Body of pancreas (tissue), 4 donors: ENCODE measurements at regions not wholly inside any gene's neighbourhood (a gene's known extent, or its start where the extent isn't known, plus 50 kb on each side); places are given as distances from the start of the nearest gene placed in this dataset.

ENCODE experiments used
- POLR2A ChIP-seq, 3 donors: fragments of 450-650 bp; IDR thresholded peaks; one replicate each; pipeline ENCODE4 v1.6.1; 2016; ENCODE audit warnings: antibody characterized with exemption in 3 of 3, mild to moderate bottlenecking in 2 of 3
- TF ChIP-seq, protein P1 (sequence below), 7 experiments: fragments of 450-650 bp in 4 of 7; fragments of 200-600 bp in 3 of 7; sonication (generic) in 3 of 7; IDR thresholded peaks; one replicate each; pipeline ENCODE4 v1.5.1; 2016 to 2019; ENCODE audit warnings: antibody characterized with exemption in 7 of 7

DNA sequence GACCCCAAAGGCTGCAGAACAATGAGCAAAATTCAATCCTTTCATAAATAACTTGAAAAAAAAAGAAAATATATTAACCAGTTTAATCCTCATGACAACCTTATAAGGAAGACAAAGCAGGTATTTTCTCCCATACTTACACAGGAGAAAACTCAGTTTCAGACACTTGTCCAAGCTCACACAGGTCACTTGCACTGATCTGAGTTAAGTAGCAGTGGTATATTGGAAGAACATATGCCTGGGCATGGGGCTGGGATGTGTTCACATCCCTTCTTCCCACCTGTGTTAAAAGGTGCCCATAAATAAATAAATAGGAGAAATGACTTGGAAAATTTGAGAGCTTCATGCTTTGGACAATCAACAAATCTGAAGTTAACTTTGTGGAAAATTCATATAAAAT is 63.5 kb upstream of the SELENOP start:
- TF ChIP-seq POLR2A (IDR thresholded peaks at IDR 0.05), result no peak
- TF ChIP-seq, protein P1, sequence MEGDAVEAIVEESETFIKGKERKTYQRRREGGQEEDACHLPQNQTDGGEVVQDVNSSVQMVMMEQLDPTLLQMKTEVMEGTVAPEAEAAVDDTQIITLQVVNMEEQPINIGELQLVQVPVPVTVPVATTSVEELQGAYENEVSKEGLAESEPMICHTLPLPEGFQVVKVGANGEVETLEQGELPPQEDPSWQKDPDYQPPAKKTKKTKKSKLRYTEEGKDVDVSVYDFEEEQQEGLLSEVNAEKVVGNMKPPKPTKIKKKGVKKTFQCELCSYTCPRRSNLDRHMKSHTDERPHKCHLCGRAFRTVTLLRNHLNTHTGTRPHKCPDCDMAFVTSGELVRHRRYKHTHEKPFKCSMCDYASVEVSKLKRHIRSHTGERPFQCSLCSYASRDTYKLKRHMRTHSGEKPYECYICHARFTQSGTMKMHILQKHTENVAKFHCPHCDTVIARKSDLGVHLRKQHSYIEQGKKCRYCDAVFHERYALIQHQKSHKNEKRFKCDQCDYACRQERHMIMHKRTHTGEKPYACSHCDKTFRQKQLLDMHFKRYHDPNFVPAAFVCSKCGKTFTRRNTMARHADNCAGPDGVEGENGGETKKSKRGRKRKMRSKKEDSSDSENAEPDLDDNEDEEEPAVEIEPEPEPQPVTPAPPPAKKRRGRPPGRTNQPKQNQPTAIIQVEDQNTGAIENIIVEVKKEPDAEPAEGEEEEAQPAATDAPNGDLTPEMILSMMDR (IDR thresholded peaks at IDR 0.05), result no peak
